NCI-H524 treated with DMSO at 0.1 percent for 48 hours (cell line): ENCODE measurements at regions not wholly inside any gene's neighbourhood (a gene's known extent, or its start where the extent isn't known, plus 50 kb on each side); places are given as distances from the start of the nearest gene placed in this dataset.
"Not testable (repeated sequence)": the region's sequence is repeated elsewhere in the genome, so short reads cannot be mapped to it uniquely, and the experiment has no call there.

Source experiments
- DNase-seq: peaks from one replicate; lab custom pipeline; 2025; lab: John Stamatoyannopoulos, UW

GRCh38 chr11:25615841-25616240, 716.1 kb upstream of the ANO3 start:
- DNase-seq, result no peak

DNA sequence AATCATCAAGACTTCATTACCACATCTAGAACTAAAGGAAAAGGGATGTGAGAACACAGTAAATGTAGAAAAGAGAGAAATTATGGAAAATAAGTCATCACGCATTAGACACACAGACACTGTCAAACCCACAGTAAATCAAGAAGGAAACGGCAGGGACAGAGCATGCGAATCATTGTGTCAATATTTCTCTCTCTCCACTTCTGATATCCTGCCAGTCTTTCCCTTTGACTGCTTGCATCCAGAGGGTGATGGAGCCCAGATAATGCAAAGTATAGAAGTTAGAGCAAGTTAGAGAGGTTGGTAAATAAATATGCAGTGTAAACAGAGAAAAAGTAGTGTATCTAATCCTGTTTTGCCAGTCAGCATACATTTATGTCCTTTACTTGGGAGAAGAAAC, 706.8 kb upstream of the ANO3 start:
- DNase-seq, result no peak

GRCh38 chr11:25628030-25628429, 703.9 kb upstream of the ANO3 start:
- DNase-seq, result no peak

DNA sequence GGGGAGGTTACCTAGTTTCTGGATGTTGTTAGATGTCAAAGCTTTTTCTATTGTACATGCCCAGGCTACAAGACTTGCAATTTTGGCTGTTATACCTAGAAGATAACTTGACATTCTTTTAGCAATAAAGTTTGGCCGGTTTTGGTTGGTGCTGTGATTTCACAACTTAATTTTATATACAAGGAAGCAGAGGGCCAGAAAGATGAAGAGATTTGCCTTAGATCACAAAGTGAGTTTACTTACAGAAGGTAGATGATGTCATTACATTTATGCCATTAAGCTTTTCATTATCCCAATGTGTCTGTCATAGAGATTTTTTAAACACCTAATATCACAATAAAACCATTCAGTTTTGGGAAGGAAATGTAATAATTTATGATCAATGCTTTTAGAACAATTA, 698.7 kb upstream of the ANO3 start:
- DNase-seq, result no peak

- DNase-seq, result not testable (repeated sequence)
Observed at GRCh38 chr11:25649220-25649619, 682.7 kb upstream of the ANO3 start.

DNA sequence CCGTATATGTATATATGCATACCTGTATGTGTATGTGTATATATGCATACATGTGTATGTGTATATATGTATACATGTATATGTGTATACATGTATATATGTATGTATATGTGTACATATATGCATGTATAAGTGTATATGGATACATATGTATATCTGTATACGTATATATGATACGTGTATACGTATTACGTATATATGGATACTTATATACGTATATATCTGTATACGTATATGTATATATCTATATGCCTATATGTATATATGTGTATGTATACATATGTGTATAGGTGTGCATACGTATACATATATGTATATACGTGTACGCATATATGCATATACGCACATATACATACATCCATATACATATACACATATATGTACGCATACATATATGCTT, 681.6 kb upstream of the ANO3 start:
- no peak for DNase-seq

GRCh38 chr11:25655636-25656035, 676.3 kb upstream of the ANO3 start:
- DNase-seq, result no peak

- no peak for DNase-seq
Observed at GRCh38 chr11:25658916-25659315, 673.0 kb upstream of the ANO3 start.

DNA sequence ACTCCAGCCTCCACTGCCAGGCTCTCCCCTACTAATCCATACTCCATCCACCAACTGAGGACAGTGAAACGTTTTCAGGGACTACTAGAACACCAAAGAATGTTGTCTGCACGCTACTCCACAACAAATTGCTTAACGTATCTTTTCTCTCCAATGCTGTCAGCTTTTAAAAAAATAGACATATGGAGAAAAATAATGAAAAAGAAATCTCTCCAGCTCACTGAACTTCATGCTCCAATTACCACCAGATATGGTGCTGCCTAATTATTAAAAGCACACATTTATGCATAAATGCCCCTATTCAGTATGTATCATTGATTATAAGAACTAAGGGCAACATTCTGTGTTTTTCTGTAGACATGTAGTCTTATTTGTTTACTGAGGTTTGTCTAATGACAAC, 672.2 kb upstream of the ANO3 start:
- DNase-seq, result no peak

- DNase-seq, result no peak
Observed at GRCh38 chr11:25667871-25668270, 664.1 kb upstream of the ANO3 start.

DNA sequence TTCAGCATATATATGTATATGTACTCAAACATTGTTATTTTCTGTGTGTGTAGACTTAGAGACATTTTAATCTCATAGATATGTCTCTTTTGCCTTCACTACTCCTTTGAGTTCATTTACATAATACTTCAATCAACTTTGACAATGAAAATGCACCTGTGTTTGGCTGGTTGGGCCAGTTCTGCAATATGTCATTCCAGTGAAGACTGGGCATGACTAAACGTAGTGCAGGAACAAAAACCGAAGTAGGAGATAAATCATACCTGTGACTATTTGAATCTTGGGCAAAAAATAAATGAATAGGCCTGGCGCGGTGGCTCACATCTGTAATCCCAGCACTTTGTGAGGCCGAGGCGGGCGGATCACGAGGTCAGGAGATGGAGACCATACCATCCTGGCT, 640.0 kb upstream of the ANO3 start:
- no peak for DNase-seq

DNA sequence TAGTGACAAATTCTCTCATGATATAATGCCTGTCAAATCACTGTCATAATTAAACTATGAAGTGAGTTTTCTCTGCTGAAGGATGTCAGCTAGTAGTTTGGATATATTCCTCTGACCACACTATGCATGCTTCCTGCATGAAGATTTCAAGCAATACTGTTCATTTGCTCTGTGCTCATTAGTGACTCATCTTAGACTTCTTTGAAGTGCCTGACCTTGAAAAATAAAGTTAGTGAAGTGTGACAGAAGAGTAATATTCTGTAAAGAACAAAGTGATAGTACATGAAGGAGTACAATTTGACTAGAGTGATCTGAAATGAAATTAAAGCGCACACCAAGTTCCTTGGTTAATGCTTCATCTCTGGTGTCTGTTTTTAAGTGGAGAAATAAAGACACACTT, 629.5 kb upstream of the ANO3 start:
- no peak for DNase-seq

DNA sequence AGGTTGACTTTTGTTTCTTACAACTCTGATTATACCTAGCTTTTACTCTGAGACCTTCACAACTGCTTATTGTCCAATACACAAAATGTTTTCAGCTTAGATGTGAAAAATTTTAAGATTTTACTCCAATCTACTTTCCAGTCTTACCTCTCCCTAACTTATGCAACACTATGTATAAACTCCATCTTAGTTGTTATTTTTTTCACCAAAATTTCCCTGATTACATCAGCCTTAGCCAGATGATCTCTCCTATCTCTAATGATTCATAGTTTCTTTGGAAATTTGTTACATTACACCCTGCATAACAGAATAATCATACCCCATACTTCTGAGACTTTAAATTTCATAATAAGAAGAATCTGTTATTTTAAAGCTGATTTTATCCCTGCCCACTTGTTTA, 621.0 kb upstream of the ANO3 start:
- DNase-seq, result no peak

- no peak for DNase-seq
Observed at GRCh38 chr11:25727944-25728343, 604.0 kb upstream of the ANO3 start.

GRCh38 chr11:25730230-25730629, 601.7 kb upstream of the ANO3 start:
- no peak for DNase-seq

- no peak for DNase-seq
Observed at GRCh38 chr11:25733777-25734176, 598.2 kb upstream of the ANO3 start.

GRCh38 chr11:25734591-25735211, 597.2 kb upstream of the ANO3 start:
- DNase-seq, result no peak

DNA sequence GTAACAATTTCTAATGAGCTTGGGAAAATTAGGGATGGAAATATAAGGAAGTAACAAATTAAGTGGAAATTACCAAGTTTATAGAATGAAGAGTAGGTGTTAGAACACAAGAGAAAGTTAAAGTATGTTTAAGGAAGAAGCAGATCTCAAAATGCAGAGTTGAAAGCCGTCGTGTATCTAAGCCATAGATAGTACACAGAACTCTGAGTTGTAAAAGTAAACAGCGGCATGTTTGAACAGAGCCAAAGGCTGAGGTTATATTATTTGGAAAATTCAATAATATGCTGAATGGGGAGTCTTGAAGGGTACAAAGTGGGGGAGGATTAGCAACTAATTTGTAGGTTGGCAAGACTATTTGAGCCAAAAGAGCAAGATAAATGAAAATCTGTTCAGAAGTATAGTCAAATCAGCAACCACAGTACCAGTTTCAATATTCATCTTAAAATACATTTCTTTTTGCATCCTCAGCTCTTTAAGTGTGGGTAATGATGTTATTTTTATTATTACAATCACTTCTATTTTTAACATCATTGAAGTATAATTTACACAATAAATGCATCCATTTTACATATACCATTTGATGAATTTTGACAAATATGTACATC, 594.8 kb upstream of the ANO3 start:
- DNase-seq, result no peak

GRCh38 chr11:25741886-25742285, 590.0 kb upstream of the ANO3 start:
- no peak for DNase-seq

DNA sequence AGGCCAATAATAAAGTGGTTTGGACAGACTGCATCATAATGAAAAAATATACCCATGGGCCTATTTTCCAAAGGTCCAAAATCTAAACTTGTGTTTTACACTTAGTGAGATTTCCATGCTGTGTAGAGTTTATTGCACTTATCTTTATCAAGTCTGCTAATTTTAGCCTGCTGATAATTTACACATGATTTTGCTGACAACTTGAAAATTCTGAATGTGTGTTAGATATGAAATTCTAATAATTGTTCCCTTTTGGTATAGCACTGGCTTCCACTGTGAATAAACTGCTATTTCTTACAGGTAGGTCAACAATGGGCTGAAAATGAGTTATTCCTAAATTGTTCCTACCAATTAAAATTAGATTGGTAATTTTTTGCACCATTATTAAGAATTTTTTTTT, 589.1 kb upstream of the ANO3 start:
- no peak for DNase-seq

DNA sequence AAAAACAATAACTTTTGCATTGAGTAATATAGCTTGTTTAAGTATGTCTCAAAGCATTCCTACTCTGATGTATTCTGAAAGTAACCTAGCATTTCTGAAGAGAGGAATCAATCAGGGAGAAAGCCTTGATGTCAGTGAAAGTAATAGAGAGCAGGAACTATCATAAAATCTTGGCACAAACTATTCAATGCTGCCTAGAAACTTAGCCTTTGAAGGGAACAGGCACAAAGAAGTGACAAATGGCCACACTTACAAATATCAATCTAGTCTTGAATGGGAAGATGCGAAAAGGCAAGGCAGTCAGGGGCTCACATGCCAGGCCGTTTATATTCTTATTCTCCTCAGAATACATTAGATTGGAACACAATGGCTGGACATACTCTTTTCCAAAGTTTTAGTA, 576.5 kb upstream of the ANO3 start:
- DNase-seq, result no peak

DNA sequence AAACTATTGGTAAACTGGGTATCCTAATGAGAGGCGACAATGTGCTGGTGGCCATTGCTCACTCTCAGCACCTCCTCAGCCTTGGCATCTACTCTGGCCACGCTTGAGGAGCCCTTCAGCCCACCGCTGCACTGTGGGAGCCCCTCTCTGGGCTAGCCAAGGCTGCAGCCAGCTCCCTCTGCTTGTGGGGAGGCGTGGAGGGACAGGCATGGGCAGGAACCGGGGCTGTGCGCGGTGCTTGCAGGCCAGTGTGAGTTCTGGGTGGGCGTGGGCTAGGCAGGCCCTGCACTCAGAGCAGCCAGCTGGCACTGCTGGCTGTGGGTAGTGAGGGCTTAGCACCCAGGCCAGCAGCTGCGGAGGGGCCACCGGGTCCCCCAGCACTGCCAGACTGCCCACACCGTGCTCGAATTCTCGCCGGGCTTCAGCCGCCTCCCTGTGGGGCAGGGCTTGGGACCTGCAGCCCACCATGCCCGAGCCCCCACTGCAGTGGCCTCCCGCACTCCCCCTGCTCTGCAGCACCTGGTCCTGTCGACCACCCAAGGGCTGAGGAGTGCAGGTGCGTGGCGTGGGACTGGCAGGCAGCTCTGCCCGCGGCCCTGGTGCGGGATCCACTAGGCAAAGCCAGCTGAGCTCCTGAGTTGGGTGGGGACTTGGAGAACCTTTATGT, 575.9 kb upstream of the ANO3 start:
- DNase-seq, result no peak

- no peak for DNase-seq
Observed at GRCh38 chr11:25758145-25758661, 573.7 kb upstream of the ANO3 start.
